Suppressor macrophage (primary cell): ENCODE measurements at regions not wholly inside any gene's neighbourhood (a gene's known extent, or its start where the extent isn't known, plus 50 kb on each side); places are given as distances from the start of the nearest gene placed in this dataset.

Experiments
- DNase-seq, 4 experiments: peaks; one replicate each; pipeline ENCODE4 v3.0.0-alpha.2; 2020 to 2022

GRCh38 chr5:57334475-57334874 is 148.1 kb downstream of the ACTBL2 start:
- DNase-seq: no peak

DNA sequence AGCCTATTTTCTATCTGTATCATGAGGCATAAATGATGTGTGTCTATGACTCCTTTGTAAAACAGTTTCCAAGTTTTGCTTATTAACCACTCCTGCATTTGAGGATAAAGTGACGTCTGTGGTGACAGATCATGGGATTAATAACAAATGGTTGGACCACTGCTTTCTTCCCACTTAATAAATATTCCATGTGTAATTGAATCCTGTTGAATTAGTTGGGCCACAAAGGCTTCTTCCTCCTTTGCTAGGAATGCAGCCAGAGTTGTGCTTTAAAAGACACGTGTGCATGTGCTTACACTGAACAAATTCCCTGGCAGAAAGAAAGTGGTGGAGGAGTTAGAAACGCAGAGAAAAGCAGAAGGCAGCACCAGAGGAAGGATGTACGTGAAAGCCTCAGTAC is 150.2 kb downstream of the ACTBL2 start:
- no peak for DNase-seq

- DNase-seq: peak; percentile 12 to 56 (median 47)
Measured at GRCh38 chr5:57327561-57328367, 153.9 kb downstream of the GPBP1 start.

DNA sequence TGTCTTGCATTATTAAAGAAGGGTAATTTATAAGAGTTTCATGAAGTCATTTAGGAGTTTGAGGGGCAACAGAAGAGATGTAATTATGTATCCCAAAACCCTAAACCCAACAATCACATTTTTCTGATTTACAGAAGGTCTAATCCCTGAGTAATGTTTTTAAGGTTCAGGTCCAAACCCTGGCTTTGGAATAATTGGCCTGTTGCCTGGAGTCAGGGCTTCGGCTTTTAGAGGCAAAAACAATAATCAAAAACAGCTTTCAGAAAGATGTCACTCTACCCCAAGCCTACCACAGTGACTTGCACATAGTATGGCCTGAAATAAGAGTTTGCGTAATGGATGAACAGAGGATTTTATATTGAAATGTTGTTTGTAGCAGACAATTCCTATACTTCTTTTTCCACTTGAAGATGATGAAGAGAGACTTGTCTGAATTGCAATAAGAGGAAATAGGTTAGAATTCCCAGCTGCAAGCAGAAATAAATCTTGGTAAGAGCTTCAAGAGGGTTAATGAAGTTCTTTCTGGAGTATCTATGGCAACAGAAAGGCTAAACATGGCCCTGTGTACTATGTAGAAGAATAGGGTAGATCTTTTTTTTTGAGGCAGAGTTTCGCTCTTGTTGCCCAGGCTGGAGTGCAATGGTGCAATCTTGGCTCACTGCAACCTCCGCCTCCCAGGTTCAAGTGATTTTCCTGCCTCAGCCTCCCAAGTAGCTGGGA is 152.0 kb downstream of the GPBP1 start:
- no peak for DNase-seq

DNA sequence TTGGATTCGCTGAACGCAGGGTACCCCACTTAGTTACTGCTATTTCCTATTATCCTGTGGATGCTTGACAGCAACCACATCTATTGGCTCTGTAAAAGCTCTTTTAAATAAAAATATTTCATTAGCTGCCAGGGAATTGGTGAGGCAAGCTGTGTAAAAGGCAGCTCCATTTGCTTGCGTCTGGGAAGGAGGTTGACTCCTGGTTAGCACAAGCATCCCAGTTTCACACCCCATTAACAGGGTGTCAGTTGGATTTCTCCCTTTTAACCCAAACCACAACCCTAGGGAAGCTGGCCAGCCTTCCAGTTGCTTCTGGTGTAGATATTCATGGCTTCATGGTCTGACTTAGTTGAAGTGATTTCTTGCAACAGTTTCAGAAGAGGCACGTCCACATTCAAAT is 151.0 kb downstream of the GPBP1 start:
- DNase-seq: no peak

DNA sequence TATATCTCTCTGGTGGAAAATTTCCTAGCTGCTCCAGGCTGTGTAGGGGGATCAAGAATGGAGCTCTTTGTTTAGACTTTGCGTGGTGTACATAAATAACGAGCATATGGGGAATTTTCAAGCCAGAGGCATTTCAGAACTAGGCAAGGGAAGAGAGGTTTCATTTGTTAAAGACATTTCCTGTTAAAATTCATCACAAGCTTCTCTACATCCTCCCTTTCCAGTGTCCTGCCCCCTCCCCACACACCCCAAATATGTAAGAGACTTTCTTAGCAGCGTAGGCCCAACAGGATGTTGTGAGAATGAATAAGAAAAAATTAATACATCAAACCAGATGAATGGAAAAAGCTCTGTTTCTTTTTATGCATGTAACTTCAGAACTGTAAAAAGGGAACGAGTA is 150.3 kb downstream of the GPBP1 start:
- no peak for DNase-seq

DNA sequence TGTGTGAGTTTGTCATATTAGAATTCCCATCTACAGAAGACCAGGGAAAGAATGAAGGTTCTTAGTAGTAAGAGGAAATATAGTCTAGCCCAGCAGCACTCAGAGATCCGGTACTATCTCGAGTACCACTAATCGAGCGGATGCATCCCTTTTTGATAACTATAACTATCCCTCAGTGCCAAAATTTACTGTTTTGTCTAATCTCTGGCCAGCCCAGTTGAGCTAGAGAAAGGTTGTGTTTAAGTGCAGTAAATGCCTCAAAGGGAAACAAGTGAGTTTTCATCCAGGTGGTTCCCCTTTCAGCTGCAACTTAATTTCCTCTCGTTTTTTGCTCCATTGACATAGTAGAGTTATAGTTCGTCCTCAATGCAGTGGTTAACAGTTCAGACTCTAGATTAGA is 146.7 kb downstream of the GPBP1 start:
- DNase-seq: no peak

GRCh38 chr5:57319628-57320027 is 145.8 kb downstream of the GPBP1 start:
- no peak for DNase-seq

DNA sequence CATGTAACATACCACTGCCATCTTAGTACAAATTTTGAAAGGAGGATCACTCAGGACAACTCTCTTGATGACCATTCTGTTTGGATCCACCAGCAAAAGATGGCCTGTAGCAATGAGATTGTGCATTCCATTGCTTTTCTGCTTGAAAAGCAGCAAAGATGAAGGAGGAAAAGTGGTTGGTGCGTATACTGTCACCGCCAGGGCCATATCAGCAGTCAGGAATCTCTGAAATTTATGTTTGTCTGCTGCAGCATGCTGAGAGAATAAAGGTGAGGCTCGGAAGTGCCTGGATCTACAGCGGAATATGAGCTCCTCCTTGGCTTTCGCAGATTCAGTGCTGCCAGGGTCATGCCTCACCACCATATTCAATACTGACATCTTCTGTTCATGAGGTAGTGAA is 144.4 kb downstream of the GPBP1 start:
- no peak for DNase-seq

- no peak for DNase-seq
Measured at GRCh38 chr5:57317341-57317740, 143.5 kb downstream of the GPBP1 start.

- peak; percentile 66 to 87 (median 77) for DNase-seq
Measured at GRCh38 chr5:57316798-57317327, 143.0 kb downstream of the GPBP1 start.

DNA sequence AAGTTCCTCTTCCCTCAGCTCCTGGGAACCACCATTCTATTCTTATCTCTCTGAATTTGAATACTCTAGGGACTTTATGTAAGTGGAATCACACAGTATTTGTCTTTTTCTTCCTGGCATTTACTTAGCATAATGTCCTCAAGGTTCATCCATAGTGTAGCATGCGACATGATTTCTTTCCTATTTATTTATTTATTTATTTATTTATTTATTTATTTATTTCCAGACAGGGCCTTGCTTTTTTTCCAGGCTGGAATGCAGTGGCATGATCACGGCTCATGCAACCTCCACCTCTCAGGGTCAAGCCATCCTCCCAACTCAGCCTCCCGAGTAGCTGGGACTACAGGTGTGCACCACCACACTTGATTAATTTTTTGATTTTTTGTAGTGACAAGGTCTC is 142.1 kb downstream of the GPBP1 start:
- DNase-seq: peak in 1 of 4 experiments; percentile 44
